Memory B cell (primary cell): ENCODE measurements at regions not wholly inside any gene's neighbourhood (a gene's known extent, or its start where the extent isn't known, plus 50 kb on each side); places are given as distances from the start of the nearest gene placed in this dataset.

Experiments used
- ATAC-seq: fragments of 150-1000 bp; cut with Tn5 transposase; 2 replicates; pipeline ENCODE4 v1.10.0; 2021; ENCODE audit warnings: low read depth, mild to moderate bottlenecking, moderate library complexity
- DNase-seq, 2 donors: peaks; one replicate each; pipeline ENCODE4 v3.0.0; 2022; ENCODE audit warnings: low spot score in 2 of 2
- H3K27ac Mint-ChIP-seq: one replicate; pipeline ENCODE4 v1.8.0; 2022; ENCODE audit warnings: mild to moderate bottlenecking, moderate library complexity, mixed read lengths
- H3K27me3 Mint-ChIP-seq: one replicate; pipeline ENCODE4 v1.8.0; 2022; ENCODE audit warnings: mixed read lengths
- H3K36me3 Mint-ChIP-seq: one replicate; pipeline ENCODE4 v1.8.0; 2022; ENCODE audit warnings: mild to moderate bottlenecking, mixed read lengths
- H3K4me1 Mint-ChIP-seq: one replicate; pipeline ENCODE4 v1.8.0; 2022; ENCODE audit warnings: mixed read lengths
- H3K4me3 Mint-ChIP-seq: one replicate; pipeline ENCODE4 v1.8.0; 2022; ENCODE audit warnings: mild to moderate bottlenecking, moderate library complexity, mixed read lengths
- H3K9me3 Mint-ChIP-seq: one replicate; pipeline ENCODE4 v1.8.0; 2022; ENCODE audit warnings: mixed read lengths

GRCh38 chr9:107539427-107540163 is 50.0 kb upstream of the KLF4 start:
- ATAC-seq: no peak
- Mint-ChIP-seq H3K36me3 (no peaks in the 10 kb centered on the region), H3K9me3 (no peaks in the 10 kb centered on the region), H3K4me1 (no peaks in the 10 kb centered on the region), H3K27ac (no peak overlapping the region), H3K4me3 (no peak overlapping the region), H3K27me3 (no peaks in the 10 kb centered on the region)
- no peak for DNase-seq
